SH-SY5Y (cell line): ENCODE measurements at regions not wholly inside any gene's neighbourhood (a gene's known extent, or its start where the extent isn't known, plus 50 kb on each side); places are given as distances from the start of the nearest gene placed in this dataset.

Experiments
- GATA2 ChIP-seq: IDR thresholded peaks from 2 replicates; pipeline ENCODE4 v1.6.1; 2011; ENCODE audit warnings: mild to moderate bottlenecking, low read depth, low read length
- GATA3 ChIP-seq: IDR thresholded peaks from 2 replicates; pipeline ENCODE4 v1.6.1; 2011; ENCODE audit warnings: low read depth, mild to moderate bottlenecking, low read length, moderate library complexity

DNA sequence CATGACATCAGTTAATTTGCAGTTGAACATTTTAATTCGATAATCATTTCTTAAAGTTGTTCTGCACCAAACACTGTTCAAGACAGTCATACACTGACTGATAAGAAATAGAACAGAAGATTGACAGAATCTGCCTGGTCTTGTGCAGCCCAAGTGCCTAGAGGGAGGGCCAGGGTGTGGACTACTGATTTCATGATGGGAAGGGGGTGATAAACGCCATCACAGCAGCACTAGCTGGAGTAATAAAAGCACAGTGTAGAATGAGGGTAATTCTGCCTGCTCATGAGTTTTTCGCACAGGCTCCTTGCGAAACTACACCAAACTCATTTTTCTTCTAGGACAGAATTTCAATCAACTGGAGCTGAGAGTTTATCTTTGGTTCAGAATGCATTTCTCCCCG, 270.1 kb downstream of the ARL4A start:
- TF ChIP-seq GATA2 (no peak), GATA3 (no peak)
